B cell (primary cell): ENCODE measurements at regions not wholly inside any gene's neighbourhood (a gene's known extent, or its start where the extent isn't known, plus 50 kb on each side); places are given as distances from the start of the nearest gene placed in this dataset.

Experiments
- EZH2 ChIP-seq: IDR thresholded peaks from 2 replicates; pipeline ENCODE4 v1.6.1; 2012; ENCODE audit warnings: borderline replicate concordance, low read depth, mild to moderate bottlenecking, moderate library complexity, low read length; ENCODE audit not compliant: insufficient read depth, poor library complexity, severe bottlenecking
- TF ChIP-seq, protein P1 (sequence below): fragments of 200-600 bp; IDR thresholded peaks from one replicate; pipeline ENCODE4 v1.8.0; 2022; ENCODE audit warnings: antibody characterized with exemption, mild to moderate bottlenecking

DNA sequence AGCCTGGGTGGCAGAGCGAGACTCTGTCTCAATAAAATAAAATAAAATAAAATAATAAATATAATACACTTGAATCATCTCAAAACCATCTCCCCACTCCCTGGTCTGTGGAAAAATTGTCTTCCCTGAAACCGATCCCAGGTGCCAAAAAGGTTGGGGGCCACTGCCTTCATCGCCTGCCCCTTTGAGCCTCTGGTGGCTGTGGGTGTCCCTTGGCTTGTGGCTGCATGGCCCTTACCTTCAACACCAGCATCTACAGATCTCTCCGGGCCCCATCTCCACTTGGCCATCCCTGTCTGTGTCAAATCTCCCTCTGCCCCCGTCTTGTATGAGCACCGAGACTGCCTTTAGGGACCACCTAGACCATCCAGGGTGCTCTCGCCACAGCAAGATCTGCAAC is 177.3 kb downstream of the SEC14L1 start:
- TF ChIP-seq, protein P1, sequence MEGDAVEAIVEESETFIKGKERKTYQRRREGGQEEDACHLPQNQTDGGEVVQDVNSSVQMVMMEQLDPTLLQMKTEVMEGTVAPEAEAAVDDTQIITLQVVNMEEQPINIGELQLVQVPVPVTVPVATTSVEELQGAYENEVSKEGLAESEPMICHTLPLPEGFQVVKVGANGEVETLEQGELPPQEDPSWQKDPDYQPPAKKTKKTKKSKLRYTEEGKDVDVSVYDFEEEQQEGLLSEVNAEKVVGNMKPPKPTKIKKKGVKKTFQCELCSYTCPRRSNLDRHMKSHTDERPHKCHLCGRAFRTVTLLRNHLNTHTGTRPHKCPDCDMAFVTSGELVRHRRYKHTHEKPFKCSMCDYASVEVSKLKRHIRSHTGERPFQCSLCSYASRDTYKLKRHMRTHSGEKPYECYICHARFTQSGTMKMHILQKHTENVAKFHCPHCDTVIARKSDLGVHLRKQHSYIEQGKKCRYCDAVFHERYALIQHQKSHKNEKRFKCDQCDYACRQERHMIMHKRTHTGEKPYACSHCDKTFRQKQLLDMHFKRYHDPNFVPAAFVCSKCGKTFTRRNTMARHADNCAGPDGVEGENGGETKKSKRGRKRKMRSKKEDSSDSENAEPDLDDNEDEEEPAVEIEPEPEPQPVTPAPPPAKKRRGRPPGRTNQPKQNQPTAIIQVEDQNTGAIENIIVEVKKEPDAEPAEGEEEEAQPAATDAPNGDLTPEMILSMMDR, result no peak
- TF ChIP-seq EZH2, result no peak
